Panc1 (cell line): ENCODE measurements at regions not wholly inside any gene's neighbourhood (a gene's known extent, or its start where the extent isn't known, plus 50 kb on each side); places are given as distances from the start of the nearest gene placed in this dataset.

Experiments used
- ATAC-seq: fragments of 200-7000 bp; cut with Tn5 transposase; 2 replicates; pipeline ENCODE4 v1.9.1; 2020; ENCODE audit warnings: mild to moderate bottlenecking, moderate library complexity
- BruUV-seq: library from RNA; stranded (reverse); fragments of 400-500 nt; replicated peaks from 2 replicates; lab custom pipeline; 2021; lab: Mats Ljungman, UMichigan
- CTCF ChIA-PET: fragments of 300-600 bp; sonication (Branson Sonifier 250); formaldehyde crosslinking; loops from one replicate; lab custom pipeline; 2022; ENCODE audit warnings: antibody characterized with exemption; lab: Charles Lee
- POLR2A ChIA-PET: fragments of 300-600 bp; sonication (Branson Sonifier 250); formaldehyde crosslinking; loops from one replicate; lab custom pipeline; 2022; ENCODE audit warnings: antibody characterized with exemption; lab: Charles Lee
- DNase-seq: peaks from one replicate; pipeline ENCODE4 v3.0.0-alpha.2; 2010; ENCODE audit warnings: low read depth, low spot score
- H3K27ac ChIP-seq: 2 replicates; pipeline ENCODE4 v1.5.1; 2011; ENCODE audit warnings: mild to moderate bottlenecking, low read length, inconsistent platforms
- H3K27me3 ChIP-seq: fragments of 200-500 bp; sonication (Bioruptor generic); 2 replicates; pipeline ENCODE4 v1.6.0; 2014; ENCODE audit warnings: low read length, inconsistent platforms; ENCODE audit not compliant: control insufficient read depth, insufficient read depth
- H3K36me3 ChIP-seq: fragments of 200-500 bp; sonication (Bioruptor generic); 2 replicates; pipeline ENCODE4 v1.5.1; 2014; ENCODE audit warnings: inconsistent platforms, mild to moderate bottlenecking, low read length, moderate library complexity; ENCODE audit not compliant: control insufficient read depth, insufficient read depth
- H3K4me1 ChIP-seq: 2 replicates; pipeline ENCODE4 v1.5.1; 2011; ENCODE audit warnings: inconsistent platforms, mild to moderate bottlenecking, low read length, moderate library complexity; ENCODE audit not compliant: control insufficient read depth, insufficient read depth
- H3K4me3 ChIP-seq, 2 experiments: 2 replicates each; pipeline ENCODE4 v1.5.1; 2011 to 2012; ENCODE audit warnings: low read depth in 2 of 2, low read length in 2 of 2, mild to moderate bottlenecking in 2 of 2, inconsistent platforms in 1 of 2, moderate library complexity in 1 of 2
- H3K9me3 ChIP-seq: fragments of 200-500 bp; sonication (Bioruptor generic); 2 replicates; pipeline ENCODE4 v1.5.1; 2014; ENCODE audit warnings: low read depth, mild to moderate bottlenecking, inconsistent platforms, low read length, moderate library complexity; ENCODE audit not compliant: control insufficient read depth, insufficient read depth
- POLR2AphosphoS5 ChIP-seq: IDR thresholded peaks from 2 replicates; pipeline ENCODE4 v1.6.1; 2012; ENCODE audit warnings: mild to moderate bottlenecking, low read depth, low read length, moderate library complexity
- REST ChIP-seq, 2 experiments: IDR thresholded peaks; 2 replicates each; pipeline ENCODE4 v1.6.1; 2011 to 2012; ENCODE audit warnings: low read depth in 2 of 2, control low read depth in 1 of 2, low read length in 1 of 2, mild to moderate bottlenecking in 1 of 2, moderate library complexity in 1 of 2; ENCODE audit not compliant: insufficient read depth in 1 of 2
- SIN3A ChIP-seq: IDR thresholded peaks from 2 replicates; pipeline ENCODE4 v1.6.1; 2012; ENCODE audit warnings: low read depth, mild to moderate bottlenecking, low read length, moderate library complexity, borderline replicate concordance; ENCODE audit not compliant: insufficient read depth
- TCF7L2 ChIP-seq: IDR thresholded peaks from 2 replicates; pipeline ENCODE4 v1.6.1; 2011; ENCODE audit warnings: mild to moderate bottlenecking, low read depth, low read length, inconsistent platforms
- in situ Hi-C: cut with HindIII; loops from 2 replicates; pipeline ENCODE4 v1.10.0; 2016; ENCODE audit warnings: low sequenced_read_pairs, low pct_unique_long_range_greater_than_20kb
- intact Hi-C: fragments of 100-400 bp; cut with micrococcal nuclease; formaldehyde crosslinking; loops from one replicate; pipeline ENCODE4 v1.10.0; 2022; ENCODE audit not compliant: unreplicated experiment
- TF ChIP-seq, protein P1 (sequence below): fragments of 450-650 bp; IDR thresholded peaks from 2 replicates; pipeline ENCODE4 v1.5.1; 2017; ENCODE audit warnings: mild to moderate bottlenecking

DNA sequence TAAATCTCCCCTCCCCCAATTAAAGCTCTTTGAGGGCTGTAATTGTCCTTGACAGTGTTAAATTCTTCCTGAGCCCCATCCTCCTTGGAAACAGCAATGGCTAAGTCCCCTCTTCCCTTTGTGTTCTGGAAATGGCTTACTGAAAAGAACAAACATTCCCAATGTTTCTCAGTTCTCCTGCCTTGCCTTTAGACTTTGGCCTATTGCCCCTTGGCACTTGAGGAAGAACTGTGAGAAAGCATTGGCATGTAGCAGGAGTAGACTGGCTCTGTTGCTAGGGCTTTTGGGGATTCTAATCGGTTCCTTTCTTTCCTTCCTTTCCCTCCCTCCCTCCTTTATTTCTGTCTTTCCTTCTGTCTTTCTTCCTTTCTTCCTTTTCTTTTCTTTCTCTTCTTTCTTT is 463.3 kb upstream of the PODXL start:
- Histone ChIP-seq H3K27ac (no peak overlapping the region), H3K27me3 (no peaks in the 10 kb centered on the region), H3K4me3 (no peak overlapping the region), H3K36me3 (no peaks in the 10 kb centered on the region), H3K9me3 (no peaks in the 10 kb centered on the region), H3K4me1 (no peaks in the 10 kb centered on the region)
- DNase-seq, result no peak
- TF ChIP-seq POLR2AphosphoS5 (no peak), REST (IDR thresholded peaks at IDR 0.05; ENCODE audit: insufficient read depth in 1 of 2, low read depth in 2 of 2, low read length in 1 of 2) (no peak), TCF7L2 (no peak)
- ChIA-PET POLR2A (no interaction called here), CTCF (no interaction called here)
- ATAC-seq, result no peak
- in situ Hi-C loops (no loop called here), intact Hi-C loops (no loop called here)
- BruUV-seq, result no TSS peak

DNA sequence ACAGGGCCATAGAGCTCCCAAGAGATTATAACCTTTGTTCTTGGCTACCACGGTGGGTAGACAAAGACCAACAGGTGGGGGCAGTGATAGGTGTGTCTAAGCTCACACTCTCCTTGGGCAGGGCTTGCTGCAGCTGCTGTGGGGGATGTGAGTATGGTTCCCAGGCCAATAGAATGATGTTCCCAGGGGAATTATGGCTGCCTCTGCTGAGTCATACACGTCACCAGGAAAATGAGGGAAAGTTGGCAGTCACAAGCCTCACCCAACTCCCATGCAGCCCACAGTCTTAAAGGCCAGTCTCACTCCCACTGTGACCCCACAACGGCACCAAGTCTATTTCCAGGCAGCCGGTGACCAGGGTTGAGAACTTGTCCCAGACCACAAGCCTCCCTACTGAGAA is 453.4 kb upstream of the PODXL start:
- ChIA-PET POLR2A (interaction anchor here (0.5 kb wide), 1 partner anchor 322 kb away, joined by 9 read pairs; no protein-coding TSS in a partner anchor), CTCF (no interaction called here)
- Histone ChIP-seq H3K27me3 (peaks cover 7% of the 10 kb centered on the region; the same call in 1 of the 2 replicates), H3K9me3 (peaks cover 3% of the 10 kb centered on the region; the same call in 1 of the 2 replicates), H3K4me3 (no peak overlapping the region), H3K4me1 (no peaks in the 10 kb centered on the region), H3K36me3 (no peaks in the 10 kb centered on the region), H3K27ac (no peak overlapping the region)
- intact Hi-C loops (no loop called here), in situ Hi-C loops (no loop called here)
- ATAC-seq (no peak), DNase-seq (no peak)
- TF ChIP-seq REST (IDR thresholded peaks at IDR 0.05; ENCODE audit: insufficient read depth in 1 of 2, low read depth in 2 of 2, low read length in 1 of 2) (no peak), SIN3A (no peak), POLR2AphosphoS5 (no peak), TCF7L2 (no peak)
- TF ChIP-seq, protein P1, sequence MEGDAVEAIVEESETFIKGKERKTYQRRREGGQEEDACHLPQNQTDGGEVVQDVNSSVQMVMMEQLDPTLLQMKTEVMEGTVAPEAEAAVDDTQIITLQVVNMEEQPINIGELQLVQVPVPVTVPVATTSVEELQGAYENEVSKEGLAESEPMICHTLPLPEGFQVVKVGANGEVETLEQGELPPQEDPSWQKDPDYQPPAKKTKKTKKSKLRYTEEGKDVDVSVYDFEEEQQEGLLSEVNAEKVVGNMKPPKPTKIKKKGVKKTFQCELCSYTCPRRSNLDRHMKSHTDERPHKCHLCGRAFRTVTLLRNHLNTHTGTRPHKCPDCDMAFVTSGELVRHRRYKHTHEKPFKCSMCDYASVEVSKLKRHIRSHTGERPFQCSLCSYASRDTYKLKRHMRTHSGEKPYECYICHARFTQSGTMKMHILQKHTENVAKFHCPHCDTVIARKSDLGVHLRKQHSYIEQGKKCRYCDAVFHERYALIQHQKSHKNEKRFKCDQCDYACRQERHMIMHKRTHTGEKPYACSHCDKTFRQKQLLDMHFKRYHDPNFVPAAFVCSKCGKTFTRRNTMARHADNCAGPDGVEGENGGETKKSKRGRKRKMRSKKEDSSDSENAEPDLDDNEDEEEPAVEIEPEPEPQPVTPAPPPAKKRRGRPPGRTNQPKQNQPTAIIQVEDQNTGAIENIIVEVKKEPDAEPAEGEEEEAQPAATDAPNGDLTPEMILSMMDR, result no peak
- BruUV-seq, result no TSS peak
